Adrenal gland (tissue), 5 donors: ENCODE measurements at regions not wholly inside any gene's neighbourhood (a gene's known extent, or its start where the extent isn't known, plus 50 kb on each side); places are given as distances from the start of the nearest gene placed in this dataset.

Experiments used
- CTCF ChIP-seq, 6 experiments: fragments of 450-650 bp in 4 of 6; fragments of 200-600 bp in 2 of 6; sonication (generic) in 1 of 6; IDR thresholded peaks; 1 replicate in 5 of 6; 2 replicates in 1 of 6; pipeline versions ENCODE4 v1.5.1 to v1.8.0; 2016 to 2021; ENCODE audit warnings: antibody characterized with exemption in 6 of 6, mild to moderate bottlenecking in 2 of 6, moderate library complexity in 1 of 6
- POLR2A ChIP-seq, 2 donors: fragments of 450-650 bp; IDR thresholded peaks; one replicate each; pipeline ENCODE4 v1.6.1; 2017; ENCODE audit warnings: antibody characterized with exemption in 2 of 2, mild to moderate bottlenecking in 2 of 2, moderate library complexity in 1 of 2
- donor health status: DM: no; HTN: no; CAD: no.

GRCh38 chr6:147979966-147980365, 362.7 kb upstream of the SASH1 start:
- TF ChIP-seq CTCF (IDR thresholded peaks at IDR 0.05) (no peak), POLR2A (IDR thresholded peaks at IDR 0.05) (no peak)
